GM18868 (cell line): ENCODE measurements at regions not wholly inside any gene's neighbourhood (a gene's known extent, or its start where the extent isn't known, plus 50 kb on each side); places are given as distances from the start of the nearest gene placed in this dataset.
"Not testable (repeated sequence)": the region's sequence is repeated elsewhere in the genome, so short reads cannot be mapped to it uniquely, and the experiment has no call there.

ENCODE experiments used
- ATAC-seq: cut with Tn5 transposase; IDR thresholded peaks from one replicate; pipeline ENCODE4 v1.9.1; 2021; ENCODE audit warnings: mild to moderate bottlenecking, moderate library complexity; ENCODE audit not compliant: unreplicated experiment

GRCh38 chr7:13262929-13263530, 575.6 kb downstream of the ARL4A start:
- peak; percentile 60 for ATAC-seq

GRCh38 chr7:13265271-13265670, 577.8 kb downstream of the ARL4A start:
- ATAC-seq: no peak

- not testable (repeated sequence) for ATAC-seq
Measured at GRCh38 chr7:13274205-13274604, 586.8 kb downstream of the ARL4A start.

- no peak for ATAC-seq
Measured at GRCh38 chr7:13276977-13277376, 589.5 kb downstream of the ARL4A start.

- no peak for ATAC-seq
Measured at GRCh38 chr7:13278020-13278419, 590.6 kb downstream of the ARL4A start.

GRCh38 chr7:13279854-13280435, 592.5 kb downstream of the ARL4A start:
- no peak for ATAC-seq

- no peak for ATAC-seq
Measured at GRCh38 chr7:13282377-13282980, 595.0 kb downstream of the ARL4A start.

- ATAC-seq: no peak
Measured at GRCh38 chr7:13286916-13287315, 599.5 kb downstream of the ARL4A start.

GRCh38 chr7:13288516-13288915, 601.1 kb downstream of the ARL4A start:
- ATAC-seq: no peak

GRCh38 chr7:13290975-13291374, 603.5 kb downstream of the ARL4A start:
- no peak for ATAC-seq

- ATAC-seq: no peak
Measured at GRCh38 chr7:13293264-13294002, 606.0 kb downstream of the ARL4A start.

- no peak for ATAC-seq
Measured at GRCh38 chr7:13307040-13307439, 619.6 kb downstream of the ARL4A start.

GRCh38 chr7:13308423-13308822, 621.0 kb downstream of the ARL4A start:
- ATAC-seq: no peak

GRCh38 chr7:13309535-13309934, 622.1 kb downstream of the ARL4A start:
- no peak for ATAC-seq

GRCh38 chr7:13312307-13312706, 624.9 kb downstream of the ARL4A start:
- no peak for ATAC-seq

- ATAC-seq: no peak
Measured at GRCh38 chr7:13320333-13320732, 632.9 kb downstream of the ARL4A start.

GRCh38 chr7:13321316-13321715, 633.9 kb downstream of the ARL4A start:
- ATAC-seq: no peak

GRCh38 chr7:13322126-13322525, 634.7 kb downstream of the ARL4A start:
- ATAC-seq: no peak

GRCh38 chr7:13327669-13328068, 640.2 kb downstream of the ARL4A start:
- no peak for ATAC-seq

GRCh38 chr7:13333371-13333770, 645.9 kb downstream of the ARL4A start:
- ATAC-seq: no peak

GRCh38 chr7:13336227-13336626, 648.8 kb downstream of the ARL4A start:
- ATAC-seq: no peak

GRCh38 chr7:13352677-13353076, 636.8 kb downstream of the ETV1 start:
- ATAC-seq: no peak
